Kidney (tissue), 13 donors: ENCODE measurements at regions not wholly inside any gene's neighbourhood (a gene's known extent, or its start where the extent isn't known, plus 50 kb on each side); places are given as distances from the start of the nearest gene placed in this dataset.

Source experiments
- DNase-seq, 5 donors: peaks; one replicate each; pipeline ENCODE4 v3.0.0-alpha.2; 2013 to 2020
- FAIRE-seq: peaks from 2 replicates; lab custom pipeline; 2012; peaks lifted over from hg19 to GRCh38; lab: Jason Lieb, UNC
- H3K27ac ChIP-seq, 2 donors: one replicate each; pipeline ENCODE4 v1.7.0; 2013; ENCODE audit warnings: low read depth in 2 of 2, low read length in 2 of 2, inconsistent platforms in 1 of 2
- H3K27me3 ChIP-seq: one replicate; pipeline ENCODE4 v1.7.1; 2013; ENCODE audit warnings: low read length, inconsistent platforms; ENCODE audit not compliant: control insufficient read depth, insufficient read depth
- H3K36me3 ChIP-seq, 3 donors: one replicate each; pipeline versions ENCODE4 v1.7.0 to v1.7.1; 2013; ENCODE audit warnings: low read length in 3 of 3, control low read depth in 1 of 3, inconsistent platforms in 1 of 3; ENCODE audit not compliant: insufficient read depth in 3 of 3, control insufficient read depth in 2 of 3
- H3K4me1 ChIP-seq, 3 donors: one replicate each; pipeline versions ENCODE4 v1.7.0 to v1.7.1; 2013; ENCODE audit warnings: low read length in 3 of 3, inconsistent platforms in 1 of 3, low read depth in 1 of 3; ENCODE audit not compliant: control insufficient read depth in 2 of 3, insufficient read depth in 2 of 3
- H3K4me3 ChIP-seq, 3 donors: one replicate each; pipeline versions ENCODE4 v1.7.0 to v1.8.1; 2013; ENCODE audit warnings: low read length in 3 of 3, control low read depth in 1 of 3, inconsistent platforms in 1 of 3
- H3K9ac ChIP-seq, 3 donors: one replicate each; pipeline versions ENCODE4 v1.7.0 to v1.7.1; 2013; ENCODE audit warnings: low read length in 3 of 3, control low read depth in 1 of 3, inconsistent platforms in 1 of 3
- H3K9me3 ChIP-seq, 3 donors: one replicate each; pipeline versions ENCODE4 v1.7.0 to v1.7.1; 2013; ENCODE audit warnings: low read length in 3 of 3, control low read depth in 1 of 3, inconsistent platforms in 1 of 3; ENCODE audit not compliant: control insufficient read depth in 2 of 3, insufficient read depth in 1 of 3
- intact Hi-C: fragments of 100-400 bp; cut with DNase I; formaldehyde crosslinking; loops from one replicate; pipeline ENCODE4 v1.11.1; 2022
- TF ChIP-seq, protein P1 (sequence below): IDR thresholded peaks from 3 replicates; pipeline ENCODE4 v1.5.1; 2012; ENCODE audit warnings: mild to moderate bottlenecking, moderate library complexity, borderline replicate concordance; ENCODE audit not compliant: insufficient read depth; ENCODE audit errors: extremely low read depth
- donor health status: control.
- donor health status: control.
- donor health status: control.
- donor health status: control.
- donor health status: control.
- donor health status: DM: yes; HTN: yes; CAD: no.
- donor health status: Normal renal cell carcinoma (clear cell type).

- Histone ChIP-seq H3K9me3 (no peaks in the 10 kb centered on the region), H3K27me3 (no peaks in the 10 kb centered on the region), H3K4me3 (no peak overlapping the region), H3K9ac (no peak overlapping the region), H3K27ac (no peak overlapping the region), H3K36me3 (no peaks in the 10 kb centered on the region), H3K4me1 (peaks cover 0 to 19% (median 0%) of the 10 kb centered on the region in 3 donors)
- intact Hi-C loops, result no loop called here
- DNase-seq (no peak), FAIRE-seq (no peak)
- TF ChIP-seq, protein P1, sequence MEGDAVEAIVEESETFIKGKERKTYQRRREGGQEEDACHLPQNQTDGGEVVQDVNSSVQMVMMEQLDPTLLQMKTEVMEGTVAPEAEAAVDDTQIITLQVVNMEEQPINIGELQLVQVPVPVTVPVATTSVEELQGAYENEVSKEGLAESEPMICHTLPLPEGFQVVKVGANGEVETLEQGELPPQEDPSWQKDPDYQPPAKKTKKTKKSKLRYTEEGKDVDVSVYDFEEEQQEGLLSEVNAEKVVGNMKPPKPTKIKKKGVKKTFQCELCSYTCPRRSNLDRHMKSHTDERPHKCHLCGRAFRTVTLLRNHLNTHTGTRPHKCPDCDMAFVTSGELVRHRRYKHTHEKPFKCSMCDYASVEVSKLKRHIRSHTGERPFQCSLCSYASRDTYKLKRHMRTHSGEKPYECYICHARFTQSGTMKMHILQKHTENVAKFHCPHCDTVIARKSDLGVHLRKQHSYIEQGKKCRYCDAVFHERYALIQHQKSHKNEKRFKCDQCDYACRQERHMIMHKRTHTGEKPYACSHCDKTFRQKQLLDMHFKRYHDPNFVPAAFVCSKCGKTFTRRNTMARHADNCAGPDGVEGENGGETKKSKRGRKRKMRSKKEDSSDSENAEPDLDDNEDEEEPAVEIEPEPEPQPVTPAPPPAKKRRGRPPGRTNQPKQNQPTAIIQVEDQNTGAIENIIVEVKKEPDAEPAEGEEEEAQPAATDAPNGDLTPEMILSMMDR, result no peak
Measured at GRCh38 chr12:79527473-79527872, 163.3 kb downstream of the PAWR start.

GRCh38 chr12:79525357-79525756 is 165.4 kb downstream of the PAWR start:
- no peaks in the 10 kb centered on the region for H3K36me3 ChIP-seq
- no peak overlapping the region for H3K27ac ChIP-seq
- H3K9ac ChIP-seq, result no peak overlapping the region
- H3K4me1 ChIP-seq, result peaks cover 0 to 14% (median 0%) of the 10 kb centered on the region in 3 donors
- no peaks in the 10 kb centered on the region for H3K27me3 ChIP-seq
- FAIRE-seq, result no peak
- intact Hi-C loops, result no loop called here
- H3K4me3 ChIP-seq, result no peak overlapping the region
- TF ChIP-seq, protein P1, result no peak
- no peak for DNase-seq
- H3K9me3 ChIP-seq, result no peaks in the 10 kb centered on the region

GRCh38 chr12:79524507-79525148 is 166.1 kb downstream of the PAWR start:
- Histone ChIP-seq H3K4me3 (no peak overlapping the region), H3K9ac (no peak overlapping the region), H3K27ac (no peak overlapping the region), H3K4me1 (peaks cover 0 to 14% (median 0%) of the 10 kb centered on the region in 3 donors), H3K9me3 (no peaks in the 10 kb centered on the region), H3K36me3 (peaks cover 0 to 1% (median 0%) of the 10 kb centered on the region in 3 donors), H3K27me3 (no peaks in the 10 kb centered on the region)
- no peak for FAIRE-seq
- intact Hi-C loops, result no loop called here
- TF ChIP-seq, protein P1, result no peak
- no peak for DNase-seq
